Activated CD4-positive, alpha-beta T cell treated with anti-CD3 and anti-CD28 coated beads, Interleukin-2, amount 10 ng/mL, durations not matched to agents 24 days and 14 days (primary cell): ENCODE measurements at regions not wholly inside any gene's neighbourhood (a gene's known extent, or its start where the extent isn't known, plus 50 kb on each side); places are given as distances from the start of the nearest gene placed in this dataset.

ENCODE experiments used
- DNase-seq: peaks from one replicate; pipeline ENCODE4 v3.0.0; 2022
- H3K27ac Mint-ChIP-seq: one replicate; pipeline ENCODE4 v1.8.0; 2022; ENCODE audit warnings: mild to moderate bottlenecking, mixed read lengths
- H3K27me3 Mint-ChIP-seq: one replicate; pipeline ENCODE4 v1.8.0; 2022; ENCODE audit warnings: mixed read lengths
- H3K36me3 Mint-ChIP-seq: one replicate; pipeline ENCODE4 v1.8.0; 2022; ENCODE audit warnings: low read depth, mild to moderate bottlenecking, mixed read lengths
- H3K4me1 Mint-ChIP-seq: one replicate; pipeline ENCODE4 v1.8.0; 2021; ENCODE audit warnings: mixed read lengths
- H3K4me3 Mint-ChIP-seq: one replicate; pipeline ENCODE4 v1.8.0; 2022; ENCODE audit warnings: mild to moderate bottlenecking, moderate library complexity, mixed read lengths
- H3K9me3 Mint-ChIP-seq: one replicate; pipeline ENCODE4 v1.8.0; 2021; ENCODE audit warnings: mixed read lengths
- intact Hi-C: fragments of 100-400 bp; cut with micrococcal nuclease; formaldehyde crosslinking; loops from one replicate; pipeline ENCODE4 v1.15.1; 2023

GRCh38 chr2:7118606-7119131 is 201.5 kb downstream of the RNF144A start:
- Mint-ChIP-seq H3K27ac (no peak overlapping the region), H3K27me3 (peaks cover 1% of the 10 kb centered on the region), H3K4me3 (no peak overlapping the region), H3K4me1 (peaks cover 1% of the 10 kb centered on the region), H3K36me3 (peaks cover 4% of the 10 kb centered on the region), H3K9me3 (peaks cover 8% of the 10 kb centered on the region)
- intact Hi-C loops: loop anchor here (10.0 kb wide), 1 partner anchor 276 kb away; no protein-coding TSS in a partner anchor
- DNase-seq: peak; percentile 53

GRCh38 chr2:7119132-7119835 is 202.1 kb downstream of the RNF144A start:
- Mint-ChIP-seq H3K27ac (no peak overlapping the region), H3K4me3 (no peak overlapping the region), H3K36me3 (peaks cover 2% of the 10 kb centered on the region), H3K4me1 (peaks cover 1% of the 10 kb centered on the region), H3K9me3 (peaks cover 4% of the 10 kb centered on the region), H3K27me3 (peaks cover 1% of the 10 kb centered on the region)
- intact Hi-C loops: loop anchor here (10.0 kb wide), 1 partner anchor 276 kb away; no protein-coding TSS in a partner anchor
- peak; percentile 75 for DNase-seq

- H3K4me3 Mint-ChIP-seq: no peak overlapping the region
- intact Hi-C loops: no loop called here
- H3K4me1 Mint-ChIP-seq: peaks cover 1% of the 10 kb centered on the region
- H3K36me3 Mint-ChIP-seq: peaks cover 2% of the 10 kb centered on the region
- H3K27ac Mint-ChIP-seq: no peak overlapping the region
- DNase-seq: no peak
- H3K9me3 Mint-ChIP-seq: no peaks in the 10 kb centered on the region
- no peaks in the 10 kb centered on the region for H3K27me3 Mint-ChIP-seq
Measured at GRCh38 chr2:7121851-7122250, 204.6 kb downstream of the RNF144A start.

- Mint-ChIP-seq H3K4me3 (no peak overlapping the region), H3K4me1 (peaks cover 3% of the 10 kb centered on the region), H3K9me3 (no peaks in the 10 kb centered on the region), H3K27ac (no peak overlapping the region), H3K27me3 (no peaks in the 10 kb centered on the region), H3K36me3 (peaks cover 2% of the 10 kb centered on the region)
- no peak for DNase-seq
- intact Hi-C loops: no loop called here
Measured at GRCh38 chr2:7127156-7127555, 209.9 kb downstream of the RNF144A start.

GRCh38 chr2:7127687-7128086 is 210.5 kb downstream of the RNF144A start:
- Mint-ChIP-seq H3K36me3 (peaks cover 2% of the 10 kb centered on the region), H3K4me3 (no peak overlapping the region)

GRCh38 chr2:7131261-7131660 is 214.0 kb downstream of the RNF144A start:
- Mint-ChIP-seq H3K9me3 (no peaks in the 10 kb centered on the region), H3K36me3 (peaks cover under 1% of the 10 kb centered on the region), H3K27me3 (no peaks in the 10 kb centered on the region), H3K4me1 (peaks cover 3% of the 10 kb centered on the region), H3K4me3 (no peak overlapping the region), H3K27ac (no peak overlapping the region)
- DNase-seq: peak; percentile 42
- intact Hi-C loops: no loop called here

More at GRCh38 chr2:7127687-7128086, 210.5 kb downstream of the RNF144A start:
- H3K4me1 Mint-ChIP-seq: peaks cover 3% of the 10 kb centered on the region
- H3K27ac Mint-ChIP-seq: no peak overlapping the region
- no peaks in the 10 kb centered on the region for H3K9me3 Mint-ChIP-seq
- H3K27me3 Mint-ChIP-seq: no peaks in the 10 kb centered on the region
- intact Hi-C loops: no loop called here
- no peak for DNase-seq

- no peak overlapping the region for H3K4me3 Mint-ChIP-seq
- H3K9me3 Mint-ChIP-seq: no peaks in the 10 kb centered on the region
- no peaks in the 10 kb centered on the region for H3K36me3 Mint-ChIP-seq
- DNase-seq: peak; percentile 41
- peaks cover 3% of the 10 kb centered on the region for H3K4me1 Mint-ChIP-seq
- no peak overlapping the region for H3K27ac Mint-ChIP-seq
- intact Hi-C loops: no loop called here
- H3K27me3 Mint-ChIP-seq: no peaks in the 10 kb centered on the region
Measured at GRCh38 chr2:7132753-7133152, 215.5 kb downstream of the RNF144A start.

- peak; percentile 54 for DNase-seq
- no peaks in the 10 kb centered on the region for H3K27me3 Mint-ChIP-seq
- no peak overlapping the region for H3K27ac Mint-ChIP-seq
- H3K9me3 Mint-ChIP-seq: no peaks in the 10 kb centered on the region
- no peaks in the 10 kb centered on the region for H3K36me3 Mint-ChIP-seq
- intact Hi-C loops: no loop called here
- H3K4me3 Mint-ChIP-seq: no peak overlapping the region
- H3K4me1 Mint-ChIP-seq: no peaks in the 10 kb centered on the region
Measured at GRCh38 chr2:7133521-7133920, 216.3 kb downstream of the RNF144A start.

GRCh38 chr2:7140306-7140705 is 223.1 kb downstream of the RNF144A start:
- Mint-ChIP-seq H3K27ac (no peak overlapping the region), H3K9me3 (peaks cover 13% of the 10 kb centered on the region), H3K27me3 (peaks cover 4% of the 10 kb centered on the region), H3K4me3 (no peak overlapping the region), H3K36me3 (no peaks in the 10 kb centered on the region), H3K4me1 (no peaks in the 10 kb centered on the region)
- intact Hi-C loops: no loop called here
- DNase-seq: no peak

GRCh38 chr2:7145707-7146106 is 228.5 kb downstream of the RNF144A start:
- H3K36me3 Mint-ChIP-seq: peaks cover 5% of the 10 kb centered on the region
- no peak overlapping the region for H3K4me3 Mint-ChIP-seq
- DNase-seq: no peak
- peaks cover 18% of the 10 kb centered on the region for H3K9me3 Mint-ChIP-seq
- no peaks in the 10 kb centered on the region for H3K4me1 Mint-ChIP-seq
- no peak overlapping the region for H3K27ac Mint-ChIP-seq
- intact Hi-C loops: no loop called here
- H3K27me3 Mint-ChIP-seq: no peaks in the 10 kb centered on the region

- Mint-ChIP-seq H3K4me3 (no peak overlapping the region), H3K4me1 (no peaks in the 10 kb centered on the region), H3K27me3 (no peaks in the 10 kb centered on the region), H3K27ac (no peak overlapping the region), H3K36me3 (peaks cover 5% of the 10 kb centered on the region), H3K9me3 (peaks cover 15% of the 10 kb centered on the region)
- intact Hi-C loops: no loop called here
- no peak for DNase-seq
Measured at GRCh38 chr2:7146151-7146550, 228.9 kb downstream of the RNF144A start.

- Mint-ChIP-seq H3K27ac (no peak overlapping the region), H3K27me3 (no peaks in the 10 kb centered on the region), H3K9me3 (no peaks in the 10 kb centered on the region), H3K4me1 (no peaks in the 10 kb centered on the region), H3K36me3 (peaks cover 2% of the 10 kb centered on the region), H3K4me3 (no peak overlapping the region)
- intact Hi-C loops: no loop called here
- DNase-seq: no peak
Measured at GRCh38 chr2:7154656-7155055, 237.4 kb downstream of the RNF144A start.

GRCh38 chr2:7161501-7161900 is 244.3 kb downstream of the RNF144A start:
- intact Hi-C loops: no loop called here
- Mint-ChIP-seq H3K27ac (no peak overlapping the region), H3K4me1 (no peaks in the 10 kb centered on the region), H3K27me3 (no peaks in the 10 kb centered on the region), H3K9me3 (peaks cover 4% of the 10 kb centered on the region), H3K36me3 (no peaks in the 10 kb centered on the region), H3K4me3 (no peak overlapping the region)
- no peak for DNase-seq

- no peak for DNase-seq
- H3K27me3 Mint-ChIP-seq: peaks cover 2% of the 10 kb centered on the region
- no peak overlapping the region for H3K27ac Mint-ChIP-seq
- no peak overlapping the region for H3K4me3 Mint-ChIP-seq
- H3K9me3 Mint-ChIP-seq: peaks cover 2% of the 10 kb centered on the region
- no peaks in the 10 kb centered on the region for H3K36me3 Mint-ChIP-seq
- H3K4me1 Mint-ChIP-seq: no peaks in the 10 kb centered on the region
- intact Hi-C loops: no loop called here
Measured at GRCh38 chr2:7165736-7166135, 248.5 kb downstream of the RNF144A start.
